Adipocyte (in vitro differentiated cells): ENCODE measurements at regions not wholly inside any gene's neighbourhood (a gene's known extent, or its start where the extent isn't known, plus 50 kb on each side); places are given as distances from the start of the nearest gene placed in this dataset.
A peak's percentile ranks its signal among the peaks of the same experiment; 100 is the strongest.
"Not testable (repeated sequence)": the region's sequence is repeated elsewhere in the genome, so short reads cannot be mapped to it uniquely, and the experiment has no call there.

Experiments used
- DNase-seq: peaks from one replicate; pipeline ENCODE4 v3.0.0-alpha.2; 2015; ENCODE audit warnings: low read depth
- H3K27me3 ChIP-seq: replicated peaks from 2 replicates; pipeline ENCODE4 v1.7.0; 2013; ENCODE audit warnings: mild to moderate bottlenecking, low read length, moderate library complexity; ENCODE audit not compliant: control insufficient read depth, insufficient read depth
- H3K36me3 ChIP-seq: 2 replicates; pipeline ENCODE4 v1.7.0; 2013; ENCODE audit warnings: low read length, mild to moderate bottlenecking, moderate library complexity; ENCODE audit not compliant: control insufficient read depth, insufficient read depth, severe bottlenecking
- H3K4me1 ChIP-seq: 2 replicates; pipeline ENCODE4 v1.7.0; 2013; ENCODE audit warnings: mild to moderate bottlenecking, low read length, moderate library complexity; ENCODE audit not compliant: control insufficient read depth, insufficient read depth
- H3K4me3 ChIP-seq: 2 replicates; pipeline ENCODE4 v1.7.0; 2013; ENCODE audit warnings: mild to moderate bottlenecking, low read length, moderate library complexity
- H3K9ac ChIP-seq: 2 replicates; pipeline ENCODE4 v1.7.0; 2013; ENCODE audit warnings: mild to moderate bottlenecking, low read length, moderate library complexity
- H3K9me3 ChIP-seq: 2 replicates; pipeline ENCODE4 v1.7.0; 2013; ENCODE audit warnings: mild to moderate bottlenecking, low read length, moderate library complexity; ENCODE audit not compliant: control insufficient read depth

DNA sequence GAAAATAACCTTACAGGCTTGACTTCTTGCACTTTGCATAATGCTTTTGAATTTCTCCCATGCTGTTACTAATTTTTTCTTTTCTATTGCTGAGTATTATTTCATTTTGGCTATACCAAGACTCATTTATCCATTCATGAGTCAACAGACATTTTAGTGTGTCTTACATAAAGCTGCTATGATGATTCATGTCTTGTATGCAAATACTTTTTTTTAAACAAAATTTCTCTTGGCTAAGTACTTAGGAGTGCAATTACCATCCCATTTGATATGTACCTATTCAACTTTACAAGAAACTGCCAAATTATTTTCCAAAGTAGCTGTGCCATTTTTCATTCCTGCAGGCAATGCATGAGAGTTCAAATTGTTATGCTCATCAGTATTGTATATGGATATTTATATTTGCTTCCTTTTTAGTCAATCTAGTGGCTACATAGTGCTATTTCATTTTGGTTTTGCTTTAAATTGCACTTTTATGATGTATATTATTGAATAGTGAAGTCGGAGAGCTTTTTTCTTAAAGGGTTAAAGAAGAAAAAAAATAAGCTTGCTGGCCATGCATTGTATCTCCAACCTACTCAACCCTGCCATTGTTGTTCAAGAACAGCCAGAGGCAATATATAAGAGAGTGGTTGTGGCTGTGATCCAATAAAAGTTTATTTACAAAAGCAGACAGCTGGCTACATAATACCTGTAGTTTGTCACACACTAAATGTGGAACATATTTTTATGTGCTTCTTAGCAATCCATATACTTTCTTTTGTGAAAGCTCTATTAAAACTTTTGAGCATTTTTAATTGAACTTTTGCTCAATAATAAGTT lies 862.8 kb downstream of the KCNT2 start:
- Histone ChIP-seq H3K27me3 (no peaks in the 10 kb centered on the region), H3K4me1 (no peaks in the 10 kb centered on the region), H3K9me3 (no peaks in the 10 kb centered on the region), H3K9ac (no peak overlapping the region), H3K36me3 (no peaks in the 10 kb centered on the region), H3K4me3 (no peak overlapping the region)
- no peak for DNase-seq

GRCh38 chr1:195744256-195744655 lies 864.0 kb downstream of the KCNT2 start:
- Histone ChIP-seq H3K9me3 (no peaks in the 10 kb centered on the region), H3K9ac (no peak overlapping the region), H3K4me1 (no peaks in the 10 kb centered on the region), H3K4me3 (no peak overlapping the region), H3K27me3 (no peaks in the 10 kb centered on the region), H3K36me3 (no peaks in the 10 kb centered on the region)
- DNase-seq = no peak

DNA sequence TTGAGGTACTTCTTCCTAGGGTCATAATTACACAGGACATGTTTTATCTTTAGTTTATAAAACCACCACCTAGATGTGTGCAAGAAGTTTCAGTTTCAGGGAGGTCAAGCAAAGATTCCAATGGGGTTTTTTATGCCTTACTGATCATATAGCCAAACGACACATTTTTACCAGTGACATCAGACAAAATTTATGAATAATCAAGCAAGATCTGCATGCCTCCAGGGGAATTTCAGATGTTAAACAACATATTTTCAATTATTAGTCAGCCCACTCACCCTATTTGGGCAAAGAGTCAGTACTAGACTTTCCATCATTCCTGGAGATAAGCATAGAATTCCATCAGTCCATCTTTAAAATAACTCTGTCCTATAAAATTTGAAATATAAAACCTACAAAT lies 867.4 kb downstream of the KCNT2 start:
- Histone ChIP-seq H3K9ac (no peak overlapping the region), H3K27me3 (no peaks in the 10 kb centered on the region), H3K9me3 (no peaks in the 10 kb centered on the region), H3K4me1 (no peaks in the 10 kb centered on the region), H3K36me3 (no peaks in the 10 kb centered on the region), H3K4me3 (no peak overlapping the region)
- DNase-seq = peak; percentile 28

DNA sequence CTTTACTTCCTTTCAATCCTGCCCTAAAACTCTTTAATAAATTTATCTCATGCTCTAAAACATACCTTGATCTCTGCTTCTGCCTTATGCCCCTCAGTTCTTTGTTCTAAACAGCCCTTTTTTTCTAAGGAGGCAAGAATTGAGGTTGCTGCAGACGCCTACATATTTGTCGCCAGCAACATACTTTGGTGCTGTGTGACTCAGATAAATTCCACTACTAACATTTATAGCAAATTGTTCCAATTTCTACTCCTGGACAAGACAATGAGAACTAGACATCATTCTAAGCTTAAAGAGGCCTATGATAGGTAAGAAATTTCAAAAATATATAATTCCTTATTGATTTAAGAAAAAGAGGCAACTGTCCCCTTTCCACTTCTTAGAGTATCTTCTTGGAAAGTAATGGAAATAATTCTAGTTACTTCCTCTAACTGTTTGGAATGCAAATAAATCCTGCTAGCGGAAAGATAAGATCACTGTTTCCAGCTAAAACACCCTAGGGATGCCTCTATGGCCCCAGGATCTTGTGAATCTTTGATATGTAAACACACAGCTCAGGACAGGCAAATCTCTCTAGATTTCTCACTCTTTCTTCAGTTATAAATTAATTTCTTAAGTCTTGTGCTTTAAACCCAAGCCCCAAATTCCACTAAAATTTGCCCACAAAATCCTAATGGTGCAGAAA lies 869.1 kb downstream of the KCNT2 start:
- Histone ChIP-seq H3K36me3 (no peaks in the 10 kb centered on the region), H3K4me3 (no peak overlapping the region), H3K4me1 (no peaks in the 10 kb centered on the region), H3K9ac (no peak overlapping the region), H3K27me3 (no peaks in the 10 kb centered on the region), H3K9me3 (no peaks in the 10 kb centered on the region)
- DNase-seq = peak; percentile 38

GRCh38 chr1:195735140-195735539 lies 873.1 kb downstream of the KCNT2 start:
- no peak for DNase-seq
- no peaks in the 10 kb centered on the region for H3K27me3 ChIP-seq
- H3K4me1 ChIP-seq = no peaks in the 10 kb centered on the region
- H3K9me3 ChIP-seq = no peaks in the 10 kb centered on the region
- H3K36me3 ChIP-seq = no peaks in the 10 kb centered on the region
- no peak overlapping the region for H3K4me3 ChIP-seq
- H3K9ac ChIP-seq = no peak overlapping the region

GRCh38 chr1:195733826-195734225 lies 874.4 kb downstream of the KCNT2 start:
- Histone ChIP-seq H3K9me3 (no peaks in the 10 kb centered on the region), H3K4me1 (no peaks in the 10 kb centered on the region), H3K27me3 (no peaks in the 10 kb centered on the region), H3K36me3 (no peaks in the 10 kb centered on the region), H3K9ac (no peak overlapping the region), H3K4me3 (no peak overlapping the region)
- DNase-seq = no peak

DNA sequence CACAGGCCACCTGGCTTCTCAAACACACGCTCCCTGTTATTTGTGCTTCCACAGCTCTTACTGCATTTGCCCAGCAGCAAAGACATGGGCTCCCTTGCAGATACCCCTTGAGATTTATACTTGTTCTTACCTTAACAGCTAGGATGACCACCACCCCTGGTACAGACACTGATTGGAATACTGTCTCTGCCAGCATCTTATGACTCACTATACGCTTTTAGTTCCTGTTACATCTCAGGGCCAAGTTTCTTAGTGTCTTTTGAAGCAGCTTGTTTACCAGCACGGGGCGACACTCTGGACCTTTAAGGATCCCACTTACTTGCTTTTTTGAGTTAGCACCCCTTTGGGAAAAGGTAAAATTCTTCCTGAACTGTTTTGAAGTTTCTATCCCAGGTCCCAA lies 874.8 kb downstream of the KCNT2 start:
- no peak for DNase-seq
- Histone ChIP-seq H3K4me3 (no peak overlapping the region), H3K9ac (no peak overlapping the region), H3K4me1 (no peaks in the 10 kb centered on the region), H3K27me3 (no peaks in the 10 kb centered on the region), H3K36me3 (no peaks in the 10 kb centered on the region), H3K9me3 (no peaks in the 10 kb centered on the region)

GRCh38 chr1:195731385-195731784 lies 876.9 kb downstream of the KCNT2 start:
- no peaks in the 10 kb centered on the region for H3K9me3 ChIP-seq
- H3K27me3 ChIP-seq = no peaks in the 10 kb centered on the region
- H3K9ac ChIP-seq = no peak overlapping the region
- peaks cover 3% of the 10 kb centered on the region for H3K4me1 ChIP-seq
- H3K36me3 ChIP-seq = no peaks in the 10 kb centered on the region
- no peak for DNase-seq
- no peak overlapping the region for H3K4me3 ChIP-seq

DNA sequence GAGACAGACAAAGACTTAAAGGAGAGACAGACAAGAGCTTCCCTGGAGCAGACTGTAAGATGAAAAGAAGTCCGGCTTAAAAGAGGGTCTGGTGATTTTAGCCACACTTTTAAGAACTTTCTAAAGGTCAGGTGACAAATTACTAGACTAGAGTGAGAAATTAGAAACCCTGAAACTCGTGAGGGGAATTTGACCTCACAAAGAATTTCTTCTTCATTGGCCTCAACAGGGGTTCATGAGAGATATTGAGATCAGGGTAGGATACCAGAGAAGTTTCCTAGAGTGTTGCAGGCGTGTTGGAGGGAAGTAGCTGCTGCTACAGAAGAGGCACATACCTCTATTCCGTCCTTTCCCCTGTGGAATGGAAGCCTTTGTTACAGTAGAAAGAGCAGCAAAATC lies 884.4 kb downstream of the KCNT2 start:
- Histone ChIP-seq H3K36me3 (no peaks in the 10 kb centered on the region), H3K9ac (no peak overlapping the region), H3K4me3 (no peak overlapping the region), H3K27me3 (no peaks in the 10 kb centered on the region), H3K4me1 (peaks cover 3% of the 10 kb centered on the region), H3K9me3 (no peaks in the 10 kb centered on the region)
- no peak for DNase-seq

DNA sequence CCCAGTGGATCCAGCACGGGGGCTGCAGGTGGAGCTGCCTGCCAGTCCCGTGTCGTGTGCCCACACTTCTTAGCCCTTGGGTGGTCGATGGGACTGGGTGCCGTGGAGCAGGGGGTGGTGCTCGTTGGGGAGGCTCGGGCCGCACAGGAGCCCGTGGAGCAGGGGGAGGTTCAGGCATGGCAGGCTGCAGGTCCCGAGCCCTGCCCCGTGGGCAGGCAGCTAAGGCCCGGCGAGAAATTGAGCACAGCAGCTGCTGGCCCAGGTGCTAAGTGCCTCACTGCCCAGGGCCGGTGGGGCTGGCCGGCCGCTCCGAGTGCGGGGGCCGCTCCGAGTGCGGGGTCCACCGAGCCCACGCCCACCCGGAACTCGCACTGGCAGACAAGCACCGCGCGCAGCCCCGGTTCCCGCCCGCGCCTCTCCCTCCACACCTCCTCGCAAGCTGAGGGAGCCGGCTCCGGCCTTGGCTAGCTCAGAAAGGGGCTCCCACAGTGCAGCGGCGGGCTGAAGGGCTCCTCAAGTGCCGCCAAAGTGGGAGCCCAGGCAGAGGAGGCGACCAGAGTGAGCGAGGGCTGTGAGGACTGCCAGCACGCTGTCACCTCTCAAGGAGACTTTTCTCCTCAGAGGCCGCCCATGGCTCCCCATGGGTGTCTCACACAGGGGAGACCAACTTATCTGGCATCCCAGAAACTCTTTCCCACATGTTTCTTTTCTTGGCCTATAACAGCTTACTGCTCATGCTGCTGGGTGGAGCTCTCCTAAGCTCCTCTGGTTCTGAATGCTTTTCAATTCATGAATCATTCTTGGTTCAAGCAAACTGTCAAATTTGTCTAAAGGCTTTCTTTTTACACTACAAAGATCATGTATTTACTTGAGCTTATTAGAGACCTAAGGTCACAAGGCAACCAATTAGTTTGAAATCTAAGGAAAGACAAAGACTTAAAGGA lies 885.1 kb downstream of the KCNT2 start:
- H3K36me3 ChIP-seq, H3K4me1 ChIP-seq, H3K9me3 ChIP-seq, H3K27me3 ChIP-seq, DNase-seq, H3K9ac ChIP-seq, H3K4me3 ChIP-seq: not testable (repeated sequence)

DNA sequence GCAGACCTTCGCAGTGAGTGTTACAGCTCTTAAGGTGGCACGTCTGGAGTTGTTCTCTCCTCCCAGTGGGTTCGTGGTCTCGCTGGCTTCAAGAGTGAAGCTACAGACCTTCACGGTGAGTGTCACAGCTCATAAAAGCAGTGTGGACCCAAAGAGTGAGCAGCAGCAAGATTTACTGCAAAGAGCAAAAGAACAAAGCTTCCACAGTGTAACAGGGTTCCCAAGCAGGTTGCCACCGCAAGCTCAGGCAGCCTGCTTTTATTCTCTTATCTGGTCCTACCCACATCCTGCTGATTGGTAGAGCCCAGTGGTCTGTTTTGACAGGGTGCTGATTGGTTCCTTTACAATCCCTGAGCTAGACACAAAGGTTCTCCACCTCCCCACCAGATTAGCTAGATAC lies 886.1 kb downstream of the KCNT2 start:
- H3K36me3 ChIP-seq, H3K27me3 ChIP-seq, H3K4me3 ChIP-seq, H3K9me3 ChIP-seq, H3K4me1 ChIP-seq, DNase-seq, H3K9ac ChIP-seq: not testable (repeated sequence)
